ENCODE measurements at regions not wholly inside any gene's neighbourhood (a gene's known extent, or its start where the extent isn't known, plus 50 kb on each side); places are given as distances from the start of the nearest gene placed in this dataset.

- Histone ChIP-seq H3K79me2 (ENCODE audit: insufficient read depth, low read length) (no peaks in the 10 kb centered on the region), H2AFZ (ENCODE audit: low read length) (no peak overlapping the region), H3K4me1 (ENCODE audit: insufficient read depth, low read length) (peaks cover 7% of the 10 kb centered on the region), H3K27me3 (ENCODE audit: insufficient read depth, low read length) (no peaks in the 10 kb centered on the region), H3K27ac (ENCODE audit: low read depth, low read length) (no peak overlapping the region), H3K4me2 (ENCODE audit: insufficient read depth, low read length) (no peak overlapping the region), H3K36me3 (ENCODE audit: insufficient read depth, low read length) (no peaks in the 10 kb centered on the region), H4K20me1 (ENCODE audit: insufficient read depth, low read length) (no peaks in the 10 kb centered on the region), H3K9me3 (ENCODE audit: low read depth, low read length) (no peaks in the 10 kb centered on the region), H3K4me3 (ENCODE audit: insufficient read depth, low read length) (no peak overlapping the region)
- peak; percentile 94 for DNase-seq (ENCODE audit: insufficient read length, low spot score, missing footprints)
- peak; percentile 87 for TF ChIP-seq CTCF (IDR thresholded peaks at IDR 0.05; ENCODE audit: extremely low read depth, low read depth, low read length)
Observed at GRCh38 chr20:40962733-40963504, 65.7 kb upstream of the TOP1 start.

- Histone ChIP-seq H3K27ac (ENCODE audit: low read depth, low read length) (no peak overlapping the region), H3K4me2 (ENCODE audit: insufficient read depth, low read length) (no peak overlapping the region), H3K36me3 (ENCODE audit: insufficient read depth, low read length) (no peaks in the 10 kb centered on the region), H3K4me1 (ENCODE audit: insufficient read depth, low read length) (peaks cover 7% of the 10 kb centered on the region), H3K79me2 (ENCODE audit: insufficient read depth, low read length) (no peaks in the 10 kb centered on the region), H4K20me1 (ENCODE audit: insufficient read depth, low read length) (no peaks in the 10 kb centered on the region), H2AFZ (ENCODE audit: low read length) (no peak overlapping the region), H3K27me3 (ENCODE audit: insufficient read depth, low read length) (no peaks in the 10 kb centered on the region), H3K9me3 (ENCODE audit: low read depth, low read length) (no peaks in the 10 kb centered on the region), H3K4me3 (ENCODE audit: insufficient read depth, low read length) (no peak overlapping the region)
- DNase-seq (ENCODE audit: insufficient read length, low spot score, missing footprints), result no peak
- no peak for TF ChIP-seq CTCF (IDR thresholded peaks at IDR 0.05; ENCODE audit: extremely low read depth, low read depth, low read length)
Observed at GRCh38 chr20:40963505-40963845, 65.1 kb upstream of the TOP1 start.

GRCh38 chr20:40965671-40966070 lies 63.0 kb upstream of the TOP1 start:
- H4K20me1 ChIP-seq (ENCODE audit: insufficient read depth, low read length), result no peaks in the 10 kb centered on the region
- no peak for TF ChIP-seq CTCF (IDR thresholded peaks at IDR 0.05; ENCODE audit: extremely low read depth, low read depth, low read length)
- no peak overlapping the region for H3K27ac ChIP-seq (ENCODE audit: low read depth, low read length)
- H3K9me3 ChIP-seq (ENCODE audit: low read depth, low read length), result no peaks in the 10 kb centered on the region
- no peaks in the 10 kb centered on the region for H3K36me3 ChIP-seq (ENCODE audit: insufficient read depth, low read length)
- no peaks in the 10 kb centered on the region for H3K79me2 ChIP-seq (ENCODE audit: insufficient read depth, low read length)
- H3K4me3 ChIP-seq (ENCODE audit: insufficient read depth, low read length), result no peak overlapping the region
- no peak overlapping the region for H3K4me2 ChIP-seq (ENCODE audit: insufficient read depth, low read length)
- H2AFZ ChIP-seq (ENCODE audit: low read length), result no peak overlapping the region
- H3K4me1 ChIP-seq (ENCODE audit: insufficient read depth, low read length), result peaks cover 7% of the 10 kb centered on the region
- DNase-seq (ENCODE audit: insufficient read length, low spot score, missing footprints), result no peak
- H3K27me3 ChIP-seq (ENCODE audit: insufficient read depth, low read length), result no peaks in the 10 kb centered on the region

- DNase-seq (ENCODE audit: insufficient read length, low spot score, missing footprints), result no peak
- Histone ChIP-seq H3K27ac (ENCODE audit: low read depth, low read length) (no peak overlapping the region), H3K4me1 (ENCODE audit: insufficient read depth, low read length) (peaks cover 5% of the 10 kb centered on the region), H2AFZ (ENCODE audit: low read length) (no peak overlapping the region), H3K9me3 (ENCODE audit: low read depth, low read length) (no peaks in the 10 kb centered on the region), H3K4me3 (ENCODE audit: insufficient read depth, low read length) (no peak overlapping the region), H4K20me1 (ENCODE audit: insufficient read depth, low read length) (no peaks in the 10 kb centered on the region), H3K36me3 (ENCODE audit: insufficient read depth, low read length) (no peaks in the 10 kb centered on the region), H3K4me2 (ENCODE audit: insufficient read depth, low read length) (no peak overlapping the region), H3K79me2 (ENCODE audit: insufficient read depth, low read length) (no peaks in the 10 kb centered on the region), H3K27me3 (ENCODE audit: insufficient read depth, low read length) (no peaks in the 10 kb centered on the region)
- TF ChIP-seq CTCF (IDR thresholded peaks at IDR 0.05; ENCODE audit: extremely low read depth, low read depth, low read length), result peak; percentile 34
Observed at GRCh38 chr20:40966103-40966502, 62.5 kb upstream of the TOP1 start.

All from osteoblast (primary cell).